GM19328 (cell line): ENCODE measurements at regions not wholly inside any gene's neighbourhood (a gene's known extent, or its start where the extent isn't known, plus 50 kb on each side); places are given as distances from the start of the nearest gene placed in this dataset.
"Not testable (repeated sequence)": the region's sequence is repeated elsewhere in the genome, so short reads cannot be mapped to it uniquely, and the experiment has no call there.

Source experiments
- ATAC-seq: cut with Tn5 transposase; IDR thresholded peaks from one replicate; pipeline ENCODE4 v1.9.1; 2021; ENCODE audit warnings: mild to moderate bottlenecking, moderate library complexity; ENCODE audit not compliant: unreplicated experiment

DNA sequence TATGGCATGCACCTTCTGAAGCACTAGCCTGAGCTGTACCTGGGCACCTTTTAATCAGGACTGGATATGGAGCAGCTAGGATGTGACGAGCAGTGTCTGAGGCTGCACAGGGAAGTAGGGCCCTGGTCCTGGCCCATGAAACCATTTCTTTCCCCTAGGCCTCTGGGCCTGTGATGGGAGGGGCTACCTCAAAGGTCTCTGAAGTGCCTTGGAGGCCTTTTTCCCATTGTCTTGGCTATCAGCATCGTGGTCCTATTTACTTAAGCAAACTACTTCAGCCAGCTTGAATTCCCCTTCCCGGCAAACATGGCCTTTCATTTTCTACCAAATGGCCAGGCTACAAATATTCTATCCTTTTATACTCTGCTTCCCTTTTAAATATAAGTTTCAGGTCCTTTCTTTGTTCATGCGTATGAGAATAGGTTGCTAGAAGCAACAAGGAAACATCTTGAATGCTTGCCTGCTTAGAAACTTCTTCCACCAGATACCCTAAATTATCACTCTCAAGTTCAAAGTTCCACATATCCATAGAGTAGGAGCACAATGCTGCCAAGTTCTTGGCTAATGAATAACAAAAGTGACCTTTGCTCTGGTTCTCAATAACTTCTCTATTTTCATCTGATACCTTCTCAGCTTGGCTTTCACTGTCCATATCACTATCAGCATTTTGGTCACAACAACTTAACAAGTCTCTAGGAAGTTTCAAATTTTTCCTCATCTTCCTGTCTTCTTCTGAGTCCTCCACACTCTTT, 673.1 kb downstream of the HTR1B start:
- no peak for ATAC-seq

DNA sequence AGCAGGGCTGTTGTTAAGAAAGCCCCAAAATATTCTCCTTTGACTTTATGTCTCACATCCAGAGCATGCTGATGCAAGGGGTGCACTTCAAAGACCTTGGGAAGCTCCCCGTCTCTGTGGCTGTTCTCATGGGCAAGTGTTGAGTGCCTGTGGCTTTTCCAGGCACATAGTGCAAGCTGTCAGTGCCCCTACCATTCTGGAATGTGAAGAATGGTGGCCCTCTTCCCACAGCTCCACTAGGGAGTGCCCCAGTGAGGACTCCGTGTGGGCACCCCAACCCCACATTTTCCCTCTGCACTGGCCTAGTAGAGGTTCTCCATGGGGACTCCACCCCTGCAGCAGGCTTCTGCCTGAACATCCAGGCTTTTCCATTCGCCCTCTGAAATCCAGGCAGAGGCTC, 673.7 kb downstream of the HTR1B start:
- ATAC-seq: no peak

DNA sequence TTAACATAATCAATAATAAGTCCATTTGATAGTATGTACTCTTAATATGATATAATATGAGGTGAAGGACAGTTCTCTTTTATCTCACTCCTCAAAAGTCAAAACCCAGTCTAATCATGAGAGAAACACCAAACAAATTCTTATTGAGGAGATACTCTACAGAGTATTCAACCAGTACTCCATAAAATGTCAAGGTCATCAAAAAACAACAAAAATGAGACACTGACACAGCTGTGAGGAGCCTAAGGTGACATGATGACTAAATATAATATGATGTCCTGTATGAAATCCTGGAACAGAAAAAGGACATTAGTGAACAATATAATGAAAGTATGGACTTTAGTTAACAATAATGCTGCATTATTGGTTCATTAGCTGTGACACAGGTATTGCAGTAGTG, 675.1 kb downstream of the HTR1B start:
- ATAC-seq: no peak

DNA sequence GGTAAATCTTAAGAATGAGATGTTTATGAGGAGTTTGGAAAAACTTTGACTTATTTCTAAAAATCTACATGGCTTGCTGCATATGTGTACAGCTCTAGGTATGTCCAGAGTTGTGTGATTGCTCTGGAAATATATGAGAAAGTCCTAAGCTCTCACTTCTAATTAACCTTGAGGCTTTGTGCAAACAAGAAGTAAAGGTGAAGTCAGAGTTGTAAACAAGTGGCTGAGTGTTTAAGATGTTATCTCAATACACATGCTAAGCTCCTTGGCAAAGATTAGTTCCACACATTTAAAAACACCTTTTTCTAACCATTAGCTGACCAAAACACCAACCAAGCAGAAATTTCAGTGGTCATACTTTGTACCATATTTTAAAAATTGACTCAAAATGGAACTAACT, 684.2 kb downstream of the HTR1B start:
- no peak for ATAC-seq

DNA sequence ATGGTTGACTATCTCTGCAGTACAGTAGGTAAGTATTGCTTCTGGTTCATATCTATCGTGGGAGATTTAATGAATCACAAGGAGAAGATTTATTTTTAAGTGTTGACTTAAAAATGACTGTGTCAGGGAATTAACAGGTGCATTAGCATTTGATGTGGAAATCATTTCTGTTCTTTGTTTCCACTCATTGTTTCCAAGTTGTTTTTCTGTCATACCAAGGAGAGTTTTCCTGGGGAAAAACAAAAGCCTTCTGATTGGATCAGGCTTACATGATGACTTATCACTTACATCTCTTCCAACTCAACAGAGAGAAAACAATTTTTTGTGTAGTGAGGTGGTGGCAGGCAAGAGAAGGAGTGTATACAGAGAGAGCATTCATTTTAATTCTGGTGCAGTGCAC, 686.4 kb downstream of the HTR1B start:
- ATAC-seq: no peak

DNA sequence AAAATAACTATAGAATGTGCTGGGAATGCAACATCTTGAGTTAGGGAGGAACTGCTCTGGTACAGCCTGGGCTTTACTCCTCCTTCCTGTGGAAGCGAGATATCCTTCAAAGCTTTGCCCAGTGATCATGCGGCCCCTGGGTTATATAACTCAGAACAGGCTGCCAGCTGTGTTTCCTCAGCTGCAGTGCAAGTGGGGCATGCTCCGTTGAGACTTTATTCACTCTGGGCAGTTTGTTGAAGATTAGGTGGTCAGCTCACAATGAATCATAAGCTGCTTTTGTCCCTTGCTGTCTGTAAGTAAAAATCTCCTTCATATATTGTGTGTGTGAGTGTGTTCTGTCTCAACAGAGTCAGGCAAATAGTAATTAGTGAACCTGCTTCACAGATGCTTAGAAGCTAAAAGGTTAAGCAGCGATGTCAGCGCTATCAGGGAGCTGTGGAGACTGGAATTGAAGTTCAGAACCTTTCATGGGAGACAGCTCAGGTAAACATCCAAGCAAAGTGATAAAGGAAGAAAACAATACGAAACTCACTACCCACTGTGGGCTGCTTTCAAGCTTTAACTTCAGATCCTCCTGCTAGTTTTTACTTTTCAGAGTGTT, 688.4 kb downstream of the HTR1B start:
- no peak for ATAC-seq

DNA sequence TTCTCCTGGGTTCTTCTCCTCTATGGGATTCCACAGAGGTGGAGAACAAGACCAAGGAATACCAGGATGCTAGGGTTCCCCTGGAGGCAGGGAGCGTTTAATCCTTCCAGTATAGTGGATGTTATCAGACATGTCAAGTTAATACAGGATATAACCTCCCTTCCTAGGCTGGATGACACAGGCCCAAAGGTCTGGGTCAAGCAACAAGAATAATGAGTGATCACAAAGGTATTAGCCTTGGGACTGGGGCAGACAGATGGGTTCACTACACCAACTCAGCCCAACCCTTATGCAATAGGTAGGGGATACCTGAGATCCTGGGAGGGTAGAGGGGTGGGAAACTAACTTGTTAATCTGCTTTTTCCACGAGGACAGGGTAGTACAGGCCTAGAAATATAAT, 690.3 kb downstream of the HTR1B start:
- ATAC-seq: no peak

DNA sequence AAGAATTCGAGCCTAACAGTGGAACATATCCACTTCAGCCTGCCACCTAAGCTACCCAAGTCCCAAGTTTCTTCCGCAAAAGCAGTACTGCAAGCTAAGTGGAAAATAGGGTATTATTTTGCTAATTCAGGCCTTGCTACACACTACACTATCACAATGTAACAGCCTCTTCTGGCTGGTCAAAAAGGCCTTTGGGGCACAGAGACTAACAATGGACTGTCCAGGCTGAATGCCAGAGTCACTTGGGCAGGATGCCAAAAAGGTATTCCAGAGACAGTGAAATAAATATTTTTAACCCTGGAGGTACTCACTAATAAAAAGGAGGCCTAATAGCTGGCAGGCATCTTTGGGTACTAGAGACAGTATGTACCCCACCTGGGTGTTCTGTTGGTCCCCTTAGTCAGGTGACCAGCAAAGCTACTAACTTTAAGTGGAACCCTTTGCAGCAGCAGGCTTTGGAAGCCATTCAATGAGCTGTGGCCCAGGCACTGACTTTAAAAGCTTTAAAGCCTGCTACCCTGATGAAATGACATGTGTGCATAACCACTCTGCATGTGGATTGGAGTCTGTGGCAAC, 692.1 kb downstream of the HTR1B start:
- no peak for ATAC-seq

DNA sequence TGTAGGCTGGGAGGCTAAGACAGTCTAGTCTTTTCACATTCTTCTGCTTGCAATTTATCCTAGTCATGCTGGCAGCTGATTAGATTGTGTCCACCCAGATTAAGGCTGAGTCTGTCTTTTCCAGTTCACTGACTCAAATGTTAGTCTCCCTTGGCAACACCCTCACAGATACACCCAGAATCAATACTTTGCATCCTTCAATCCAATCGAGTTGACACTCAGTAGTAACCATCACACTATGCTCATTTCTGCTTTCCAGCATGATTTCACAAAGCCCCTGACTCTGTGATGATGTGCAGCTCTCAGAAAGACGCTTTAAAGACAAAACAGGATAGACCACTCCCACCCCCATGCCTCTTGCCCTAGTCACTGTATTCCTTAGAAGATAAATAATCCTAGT, 693.0 kb downstream of the HTR1B start:
- ATAC-seq: no peak

DNA sequence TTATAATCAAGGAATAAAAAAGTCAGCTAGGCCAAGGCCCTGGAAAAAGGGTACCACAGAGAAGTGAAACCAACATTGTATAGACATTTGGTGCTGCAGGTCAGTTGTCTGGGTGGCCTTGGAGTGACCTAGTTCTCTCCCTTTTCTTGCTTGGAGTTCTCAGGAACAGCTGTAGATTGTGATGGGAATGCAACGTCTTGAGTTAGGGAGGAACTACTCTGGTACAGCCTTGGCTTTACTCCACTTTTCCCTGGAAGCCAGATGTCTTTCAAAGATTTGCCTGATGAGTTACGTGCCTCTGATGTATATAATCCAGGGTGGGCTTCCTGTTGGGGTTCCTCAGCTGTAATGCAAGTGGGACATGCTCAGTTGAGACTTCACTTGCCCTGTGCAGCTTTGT, 694.7 kb downstream of the HTR1B start:
- ATAC-seq: no peak

DNA sequence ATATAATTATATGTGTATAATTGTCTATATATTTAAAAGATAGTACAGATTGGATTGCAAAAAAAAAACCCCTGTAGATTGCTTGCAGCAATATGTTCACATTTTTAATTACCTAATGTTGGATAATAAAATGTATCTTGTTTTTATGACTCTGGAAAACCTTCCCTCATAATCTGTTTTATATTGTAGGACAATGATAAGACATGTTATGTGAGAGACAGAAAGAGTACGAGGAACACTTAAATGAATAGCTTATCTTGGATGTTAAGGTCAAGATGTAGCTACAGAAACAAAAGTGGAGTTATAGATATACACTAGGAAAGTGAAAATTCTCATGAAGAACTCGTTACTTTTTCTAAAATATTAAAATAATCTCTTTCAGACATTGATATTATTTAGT, 691.6 kb upstream of the IMPG1 start:
- no peak for ATAC-seq

DNA sequence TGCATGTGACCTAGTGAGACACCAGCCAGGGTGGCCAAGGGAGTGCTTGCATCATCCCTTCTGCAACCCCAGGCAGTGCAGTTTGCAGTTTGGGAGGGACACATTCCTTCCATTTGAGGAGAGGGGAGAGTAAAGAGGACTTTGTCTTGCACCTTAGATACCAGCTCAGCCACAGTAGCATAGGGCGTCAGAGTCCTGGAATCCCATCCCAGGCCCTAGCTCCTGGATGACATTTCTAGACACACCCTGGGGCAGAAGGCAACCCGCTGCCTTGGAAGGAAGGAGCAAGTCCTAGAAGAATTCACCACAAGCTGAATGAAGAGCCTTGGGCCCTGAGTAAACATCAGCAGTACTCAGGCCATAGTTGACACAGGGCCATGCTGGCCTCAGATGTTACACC, 680.4 kb upstream of the IMPG1 start:
- no peak for ATAC-seq

DNA sequence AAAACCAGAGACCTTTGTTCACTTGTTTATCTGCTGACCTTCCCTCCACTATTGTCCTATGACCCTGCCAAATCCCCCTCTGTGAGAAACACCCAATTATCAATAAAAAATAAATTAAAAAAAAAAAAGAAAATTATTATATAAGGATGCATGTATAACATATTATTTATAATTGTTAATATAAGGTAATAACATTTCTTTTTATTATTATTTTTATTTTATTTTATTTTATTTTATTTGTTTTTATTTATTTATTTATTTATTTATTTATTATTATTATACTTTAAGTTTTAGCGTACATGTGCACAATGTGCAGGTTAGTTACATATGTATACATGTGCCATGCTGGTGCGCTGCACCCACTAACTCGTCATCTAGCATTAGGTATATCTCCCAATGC, 672.9 kb upstream of the IMPG1 start:
- not testable (repeated sequence) for ATAC-seq

DNA sequence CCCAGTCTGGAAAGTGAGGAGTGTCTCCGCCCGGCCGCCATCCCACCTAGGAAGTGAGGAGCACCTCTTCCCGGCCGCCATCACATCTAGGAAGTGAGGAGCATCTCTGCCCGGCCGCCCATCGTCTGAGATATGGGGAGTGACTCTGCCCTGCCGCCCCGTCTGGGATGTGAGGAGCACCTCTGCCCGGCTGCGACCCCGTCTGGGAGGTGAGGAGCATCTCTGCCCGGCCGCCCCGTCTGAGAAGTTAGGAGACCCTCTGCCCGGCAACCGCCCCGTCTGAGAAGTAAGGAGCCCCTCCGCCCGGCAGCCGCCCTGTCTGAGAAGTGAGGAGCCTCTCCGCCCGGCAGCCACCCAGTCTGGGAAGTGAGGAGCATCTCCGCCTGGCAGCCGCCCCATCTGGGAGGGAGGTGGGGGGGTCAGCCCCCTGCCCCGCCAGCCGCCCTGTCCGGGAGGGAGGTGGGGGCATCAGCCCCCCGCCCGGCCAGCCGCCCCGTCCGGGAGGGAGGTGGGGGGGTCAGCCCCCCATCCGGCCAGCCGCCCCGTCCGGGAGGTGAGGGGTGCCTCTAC, 671.8 kb upstream of the IMPG1 start:
- ATAC-seq: not testable (repeated sequence)

DNA sequence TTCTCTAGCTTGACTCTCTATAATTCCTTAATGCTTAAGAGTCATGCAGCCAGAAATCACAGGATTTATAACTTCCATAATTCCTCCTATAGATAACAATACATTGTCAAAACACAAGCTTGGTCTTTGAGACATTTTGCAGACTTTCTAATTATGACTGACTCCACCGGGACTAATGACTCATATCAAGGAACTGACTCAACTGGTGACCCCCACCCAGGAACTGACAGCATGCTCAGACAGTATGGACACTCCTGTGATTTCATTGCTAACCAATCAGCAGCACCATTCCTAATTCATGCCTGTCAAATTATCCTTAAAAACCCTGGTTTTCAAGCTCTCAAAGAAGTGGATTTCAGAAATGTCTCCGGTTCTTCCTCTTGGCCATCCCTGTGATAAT, 670.5 kb upstream of the IMPG1 start:
- ATAC-seq: no peak

DNA sequence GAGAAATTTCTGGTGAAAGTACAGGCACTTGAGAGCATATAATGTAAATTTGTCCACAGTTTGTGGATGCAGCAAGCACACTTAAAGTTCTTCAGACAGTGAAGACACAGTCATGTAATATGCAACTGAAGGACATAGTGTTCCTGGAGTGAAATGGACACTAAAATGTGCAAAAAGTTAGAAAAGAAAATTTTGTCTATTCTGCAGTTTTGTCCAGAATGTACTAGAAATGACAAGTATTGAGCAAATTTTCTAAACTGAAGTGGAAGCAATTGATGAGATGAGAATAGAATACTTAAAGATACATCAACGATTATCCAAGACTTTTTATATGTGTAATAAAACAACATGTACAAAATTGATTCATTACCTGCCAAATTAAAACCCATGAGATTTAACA, 647.0 kb upstream of the IMPG1 start:
- no peak for ATAC-seq

DNA sequence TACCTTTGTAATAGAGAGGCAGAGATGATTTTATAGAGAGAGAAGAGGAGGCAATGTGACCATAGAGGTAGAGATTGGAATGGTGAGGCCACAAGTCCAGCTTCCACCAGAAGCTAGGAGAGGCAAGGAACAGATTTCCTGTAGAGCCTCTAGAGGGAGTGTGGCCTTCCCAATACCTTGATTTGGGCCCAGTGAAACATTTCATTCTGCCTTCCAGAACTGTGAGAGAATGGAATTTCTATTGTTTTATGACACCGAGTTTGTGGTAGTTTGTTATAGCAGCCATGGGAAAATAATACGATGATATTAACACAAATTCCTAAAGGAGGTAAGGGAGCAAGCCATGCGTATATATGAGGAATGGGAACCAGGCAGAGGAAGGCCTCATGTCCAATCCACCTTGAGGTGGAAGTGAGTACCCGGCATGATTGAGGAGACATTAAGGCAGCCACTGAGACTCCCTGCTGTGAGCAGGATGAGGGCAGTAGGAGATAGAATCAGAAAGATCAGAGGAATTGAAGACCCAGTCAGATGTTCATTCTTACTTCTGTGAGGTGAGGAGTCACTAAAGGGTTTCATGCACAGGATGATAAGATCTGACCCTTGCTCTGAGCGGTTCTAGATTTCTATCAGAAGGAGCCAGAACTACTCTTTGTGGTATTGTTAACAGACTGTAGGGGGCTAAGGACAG, 636.3 kb upstream of the IMPG1 start:
- no peak for ATAC-seq

DNA sequence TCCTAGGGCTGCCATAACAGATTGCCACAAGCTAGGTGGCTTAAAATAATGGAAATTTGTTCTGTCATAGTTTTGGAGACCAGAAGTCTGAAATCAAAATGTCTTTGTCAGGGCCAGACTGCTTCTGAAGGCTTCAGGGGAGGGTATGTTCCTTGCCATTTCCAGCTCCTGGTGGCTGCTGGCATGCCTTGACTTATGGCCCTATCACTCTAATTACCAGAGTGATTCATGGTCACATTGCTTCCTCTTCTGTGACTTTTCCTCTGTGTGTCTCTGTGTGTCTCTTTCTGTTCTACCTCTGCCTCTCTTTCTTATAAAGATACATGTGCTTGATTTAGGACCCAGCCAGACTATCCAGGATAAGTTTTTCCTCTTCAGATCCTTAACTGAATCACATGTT, 635.2 kb upstream of the IMPG1 start:
- ATAC-seq: no peak

DNA sequence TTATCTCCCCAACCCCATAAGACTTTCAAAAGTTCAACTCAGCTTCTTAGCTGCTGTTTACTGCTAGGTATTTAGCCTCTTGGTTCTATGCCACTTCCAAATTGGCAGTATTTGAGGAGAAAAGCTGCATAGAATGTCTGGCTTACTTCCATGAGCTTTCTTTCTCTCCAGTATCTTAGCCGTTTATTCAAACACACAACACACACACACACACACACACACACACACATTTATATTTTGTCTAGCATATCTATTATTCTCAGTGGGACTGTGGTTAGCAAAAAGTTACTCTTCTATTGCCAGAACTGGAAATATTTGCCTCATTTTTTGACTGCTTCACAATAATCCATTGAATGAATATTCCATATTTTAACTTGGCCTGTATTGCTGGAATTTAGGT, 634.2 kb upstream of the IMPG1 start:
- ATAC-seq: no peak

DNA sequence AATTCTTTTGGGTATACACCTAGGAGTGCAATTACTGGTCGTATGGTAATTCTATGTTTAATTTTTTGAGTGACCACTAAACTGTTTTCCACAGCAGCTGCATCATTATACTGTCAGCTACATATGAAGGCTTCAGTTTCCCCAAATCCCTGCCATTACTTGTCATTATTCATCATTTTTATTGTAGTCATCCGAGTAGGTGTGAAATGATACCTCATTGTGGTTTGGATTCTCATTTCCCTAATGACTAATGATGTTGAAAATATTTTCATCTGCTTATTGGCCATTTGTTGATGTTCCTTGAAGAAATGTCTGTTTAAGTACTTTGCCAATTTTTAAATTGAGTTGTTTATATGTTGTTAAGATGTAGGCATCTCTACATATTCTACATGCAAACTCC, 633.6 kb upstream of the IMPG1 start:
- no peak for ATAC-seq

DNA sequence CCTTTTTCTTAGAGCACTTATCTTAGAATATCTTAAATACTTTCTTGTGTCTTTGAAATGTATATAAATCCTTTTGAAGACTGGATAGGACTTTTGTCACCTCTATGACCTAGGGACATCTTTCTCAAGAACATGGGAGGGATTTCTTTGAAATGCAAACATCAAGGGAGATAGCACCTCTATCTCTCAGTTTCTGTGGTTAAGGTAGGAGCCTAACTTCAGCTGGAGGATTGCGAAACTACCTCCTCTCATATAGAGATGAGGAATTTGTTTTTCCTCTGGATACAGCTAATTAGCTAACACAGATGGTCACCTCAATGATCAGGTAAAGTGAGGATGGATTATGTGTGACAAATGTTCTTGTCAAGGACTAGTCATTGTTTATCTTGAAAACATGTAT, 631.3 kb upstream of the IMPG1 start:
- no peak for ATAC-seq

DNA sequence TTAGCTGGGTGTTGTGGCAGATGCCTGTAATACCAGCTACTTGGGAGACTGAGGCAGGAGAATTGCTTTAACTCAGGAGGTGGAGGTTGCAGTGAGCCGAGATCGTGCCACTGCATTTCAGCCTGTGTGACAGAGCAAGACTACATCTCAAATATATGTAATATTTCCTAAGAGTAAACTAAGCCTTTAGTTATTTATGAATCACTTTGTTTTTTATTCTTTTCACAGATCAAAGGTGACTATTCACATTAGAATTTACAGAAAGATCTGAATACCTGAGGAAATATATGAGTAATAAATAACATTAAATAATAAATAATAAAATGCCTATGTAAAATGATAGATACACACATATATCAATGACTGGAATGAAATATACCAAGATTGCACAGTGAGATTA, 630.8 kb upstream of the IMPG1 start:
- no peak for ATAC-seq
